GM12872 (cell line): ENCODE measurements at regions not wholly inside any gene's neighbourhood (a gene's known extent, or its start where the extent isn't known, plus 50 kb on each side); places are given as distances from the start of the nearest gene placed in this dataset.

Source experiments
- TF ChIP-seq, protein P1 (sequence below): IDR thresholded peaks from 3 replicates; pipeline ENCODE4 v1.5.1; 2011; ENCODE audit warnings: low read depth, mild to moderate bottlenecking, low read length, moderate library complexity; ENCODE audit not compliant: insufficient read depth

DNA sequence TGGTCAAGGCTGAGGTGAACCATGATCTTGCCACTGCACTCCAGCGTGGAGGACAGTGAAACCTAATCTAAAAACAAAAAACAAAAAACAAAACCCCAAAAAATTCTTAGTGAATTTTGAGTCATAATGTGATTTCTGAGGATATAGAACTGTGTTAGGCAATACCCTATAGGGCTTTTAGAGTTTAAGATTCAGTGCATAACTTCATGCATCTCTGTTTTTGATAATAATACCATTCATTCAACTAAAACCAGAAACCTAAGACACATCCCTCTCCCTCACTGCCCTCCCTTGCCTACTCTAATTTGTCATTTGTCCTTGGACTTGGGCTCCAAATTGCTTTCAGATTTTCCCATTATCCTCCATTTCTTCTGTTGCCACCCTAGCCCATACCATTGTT lies 405.7 kb upstream of the EDIL3 start:
- TF ChIP-seq, protein P1, sequence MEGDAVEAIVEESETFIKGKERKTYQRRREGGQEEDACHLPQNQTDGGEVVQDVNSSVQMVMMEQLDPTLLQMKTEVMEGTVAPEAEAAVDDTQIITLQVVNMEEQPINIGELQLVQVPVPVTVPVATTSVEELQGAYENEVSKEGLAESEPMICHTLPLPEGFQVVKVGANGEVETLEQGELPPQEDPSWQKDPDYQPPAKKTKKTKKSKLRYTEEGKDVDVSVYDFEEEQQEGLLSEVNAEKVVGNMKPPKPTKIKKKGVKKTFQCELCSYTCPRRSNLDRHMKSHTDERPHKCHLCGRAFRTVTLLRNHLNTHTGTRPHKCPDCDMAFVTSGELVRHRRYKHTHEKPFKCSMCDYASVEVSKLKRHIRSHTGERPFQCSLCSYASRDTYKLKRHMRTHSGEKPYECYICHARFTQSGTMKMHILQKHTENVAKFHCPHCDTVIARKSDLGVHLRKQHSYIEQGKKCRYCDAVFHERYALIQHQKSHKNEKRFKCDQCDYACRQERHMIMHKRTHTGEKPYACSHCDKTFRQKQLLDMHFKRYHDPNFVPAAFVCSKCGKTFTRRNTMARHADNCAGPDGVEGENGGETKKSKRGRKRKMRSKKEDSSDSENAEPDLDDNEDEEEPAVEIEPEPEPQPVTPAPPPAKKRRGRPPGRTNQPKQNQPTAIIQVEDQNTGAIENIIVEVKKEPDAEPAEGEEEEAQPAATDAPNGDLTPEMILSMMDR, result no peak

DNA sequence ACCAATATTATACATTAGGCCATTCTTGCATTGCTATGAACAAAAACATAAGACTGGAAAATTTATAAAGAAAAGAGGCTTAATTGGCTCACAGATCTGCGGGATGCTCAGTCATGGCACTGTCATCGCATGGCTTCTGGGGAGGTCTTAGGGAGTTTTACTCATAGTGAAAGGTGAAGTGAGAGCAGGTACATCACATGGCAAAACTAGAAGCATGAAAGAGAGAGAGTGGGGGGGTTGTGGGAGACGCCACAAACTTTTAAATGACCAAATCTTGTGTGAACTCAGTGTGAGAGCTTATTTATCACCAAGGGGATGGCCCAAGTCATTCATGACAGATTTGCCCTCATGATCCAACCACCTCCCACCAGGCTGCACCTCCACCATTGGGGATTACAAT lies 398.3 kb upstream of the EDIL3 start:
- TF ChIP-seq, protein P1, result no peak

DNA sequence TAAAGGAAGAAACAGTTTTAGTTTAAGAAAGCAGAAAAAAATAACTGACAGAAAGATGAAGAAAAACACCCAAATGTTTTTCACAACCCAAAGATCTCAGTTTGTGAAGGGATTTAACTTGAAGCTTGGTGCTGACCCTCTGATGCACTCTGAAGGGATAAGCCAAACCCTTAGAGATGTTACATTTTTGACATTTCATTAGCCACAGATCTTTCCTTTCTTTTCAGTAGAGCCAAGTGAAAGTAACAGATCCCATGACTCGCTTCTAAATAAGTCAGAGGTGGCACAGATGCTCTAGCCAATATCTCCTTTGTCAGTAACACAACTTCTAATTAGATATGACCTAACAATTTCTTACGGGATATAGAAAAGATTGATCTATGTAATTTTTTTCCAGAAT lies 394.5 kb upstream of the EDIL3 start:
- TF ChIP-seq, protein P1, result no peak

DNA sequence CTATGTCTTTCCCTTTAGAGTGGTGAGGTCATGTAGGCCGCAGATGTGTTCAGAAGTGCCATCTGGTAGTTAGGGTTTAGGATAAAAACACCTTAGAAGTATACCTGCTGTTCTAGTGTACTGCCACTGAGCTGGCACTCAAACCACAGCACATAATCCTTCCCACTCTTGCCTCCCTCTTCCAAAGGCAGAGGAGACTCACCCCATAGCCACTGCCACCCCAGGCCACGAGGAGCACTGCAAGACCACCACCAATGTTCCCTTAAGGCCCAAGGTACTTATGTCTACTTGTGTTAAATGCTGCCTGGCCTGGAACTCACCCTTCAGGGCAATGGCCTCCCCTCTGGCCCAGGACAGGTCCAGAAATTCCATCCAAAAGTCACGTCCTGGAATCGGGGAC lies 379.5 kb upstream of the EDIL3 start:
- TF ChIP-seq, protein P1, result no peak

DNA sequence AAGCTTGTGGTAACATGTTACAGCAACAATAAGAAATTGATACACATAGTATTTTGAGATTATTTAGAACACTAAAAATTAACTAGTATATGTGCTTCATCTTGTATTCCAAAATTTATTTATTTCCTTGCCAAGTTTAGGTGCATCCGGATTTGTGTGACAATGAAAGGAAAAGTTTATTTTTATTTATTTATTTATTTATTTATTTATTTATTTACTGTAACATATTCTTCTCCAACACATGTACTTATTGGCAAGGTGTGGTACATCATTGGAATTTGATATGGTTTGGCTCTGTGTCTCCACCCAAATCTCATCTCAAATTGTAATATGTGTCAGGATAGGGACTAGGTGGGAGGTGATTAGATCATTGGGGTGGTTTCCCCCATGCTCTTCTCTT lies 373.3 kb upstream of the EDIL3 start:
- TF ChIP-seq, protein P1, result no peak

DNA sequence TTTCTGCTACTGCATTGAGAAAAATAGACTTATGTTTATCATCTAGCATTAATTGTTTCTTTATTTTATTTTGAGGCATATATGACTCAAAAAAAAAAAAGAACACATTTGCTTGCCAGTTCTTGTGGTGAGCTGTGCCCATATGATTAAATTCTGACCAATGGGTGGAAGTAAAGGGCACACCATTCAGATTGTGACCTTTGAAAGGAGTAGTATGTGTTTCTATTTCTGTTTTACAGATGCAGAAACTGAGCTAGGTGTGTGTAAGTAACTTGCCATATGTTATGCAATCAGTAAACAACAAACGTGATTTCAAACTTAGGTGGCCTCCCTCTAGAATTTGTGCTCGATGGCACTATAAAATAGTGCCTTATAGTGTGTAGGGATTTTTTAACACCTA lies 368.1 kb upstream of the EDIL3 start:
- TF ChIP-seq, protein P1, result no peak

DNA sequence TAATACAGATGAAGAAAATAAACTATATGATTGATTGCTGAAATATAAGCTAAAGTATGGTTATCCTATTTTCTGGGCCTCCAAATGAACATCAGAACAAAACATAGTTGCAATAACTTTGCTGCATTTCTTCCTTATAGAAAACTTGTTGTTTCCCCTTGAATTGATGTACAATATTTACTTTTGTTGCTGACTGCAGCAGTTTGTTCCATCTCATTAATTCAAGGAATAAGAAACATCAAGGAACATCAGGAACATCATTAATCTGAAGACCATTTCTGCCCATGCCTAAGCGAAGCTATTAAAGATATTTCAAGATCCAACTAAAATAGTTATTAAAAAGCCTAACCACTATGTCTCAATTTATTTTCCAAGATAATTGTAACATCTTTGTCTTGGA lies 363.6 kb upstream of the EDIL3 start:
- TF ChIP-seq, protein P1, result no peak

DNA sequence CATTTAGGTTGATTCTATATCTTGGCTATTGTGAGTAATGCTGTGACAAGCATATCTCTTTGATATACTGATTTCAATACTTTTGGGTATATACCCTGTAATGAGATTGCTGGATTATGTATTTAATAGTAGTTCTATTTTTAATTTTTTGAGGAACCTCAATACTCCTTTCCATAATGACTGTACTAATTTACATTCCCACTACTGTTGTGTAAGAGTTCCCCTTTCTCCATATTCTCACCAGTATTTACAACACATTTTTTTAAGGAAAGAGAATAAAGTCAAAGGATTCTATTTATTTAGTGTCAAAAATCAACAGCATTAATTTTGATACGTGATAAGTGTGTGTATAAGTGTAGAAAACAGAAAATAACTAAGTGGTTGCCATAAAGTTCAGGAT lies 356.4 kb upstream of the EDIL3 start:
- TF ChIP-seq, protein P1, result no peak
